ENCODE measurements at regions not wholly inside any gene's neighbourhood (a gene's known extent, or its start where the extent isn't known, plus 50 kb on each side); places are given as distances from the start of the nearest gene placed in this dataset.

DNA sequence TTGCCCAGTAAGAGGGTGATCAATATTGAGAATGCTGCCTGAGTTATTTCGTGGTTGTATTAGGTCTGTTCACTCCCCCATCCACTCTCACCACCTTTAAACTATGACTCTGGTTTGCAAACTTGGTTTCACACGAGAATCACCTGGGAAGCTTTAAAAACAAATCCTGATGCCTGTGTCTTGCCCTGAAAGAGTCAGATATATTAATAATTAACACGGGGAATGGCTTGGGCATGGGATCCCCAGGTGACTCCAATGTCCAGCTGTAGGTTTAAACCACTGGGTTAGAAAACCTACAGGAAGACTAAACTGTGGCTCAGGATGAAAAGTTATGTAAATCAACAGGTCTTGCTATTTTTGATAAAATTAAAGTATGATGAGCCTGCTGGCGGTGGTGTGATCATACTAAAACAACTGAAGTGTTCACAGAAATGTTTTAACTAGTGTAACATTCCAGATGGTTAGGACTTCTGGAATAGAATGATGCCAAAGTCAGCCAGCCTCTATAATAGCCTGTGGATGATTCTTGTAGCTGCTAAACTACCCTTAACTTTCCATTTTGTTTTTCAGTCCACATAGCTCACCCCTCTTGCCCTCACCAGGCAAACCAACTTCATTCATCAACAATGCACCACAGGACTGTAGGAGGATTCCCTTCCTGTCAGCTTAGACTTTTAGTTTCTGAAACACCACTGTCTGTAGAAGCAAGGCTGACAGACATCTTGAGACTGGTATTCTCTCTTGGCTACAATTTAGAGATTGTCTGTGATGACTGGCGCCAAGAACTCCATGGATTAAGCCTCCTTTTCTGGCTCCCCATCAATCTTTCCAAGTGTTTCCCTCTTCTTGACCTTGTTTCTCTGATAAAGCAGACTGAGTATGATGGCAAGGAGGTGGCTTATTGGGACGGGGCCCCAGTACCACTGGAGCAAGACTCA is 119.1 kb upstream of the ADAMTS9 start:
- POLR2A ChIA-PET: no interaction called here
- Histone ChIP-seq H3K9ac (ENCODE audit: control insufficient read depth, insufficient read depth, low read length) (no peak overlapping the region), H3K4me3 (no peak overlapping the region), H3K79me2 (ENCODE audit: control insufficient read depth, insufficient read depth, low read length) (no peaks in the 10 kb centered on the region), H3K4me2 (ENCODE audit: control insufficient read depth, insufficient read depth) (no peak overlapping the region), H3K9me3 (replicated peaks; ENCODE audit: control insufficient read depth, insufficient read depth, low read length) (no peaks in the 10 kb centered on the region), H2AFZ (ENCODE audit: control insufficient read depth, low read depth, low read length) (no peak overlapping the region), H3K27me3 (replicated peaks in 1 of 2; ENCODE audit: control insufficient read depth in 2 of 2, insufficient read depth in 2 of 2, low read length in 1 of 2) (no peaks in the 10 kb centered on the region), H3K36me3 (ENCODE audit: control insufficient read depth in 2 of 2, insufficient read depth in 2 of 2, low read length in 1 of 2) (no peaks in the 10 kb centered on the region), H3K27ac (ENCODE audit: control insufficient read depth, insufficient read depth) (no peak overlapping the region), H3K4me1 (ENCODE audit: control insufficient read depth, insufficient read depth, low read length) (no peaks in the 10 kb centered on the region), H4K20me1 (ENCODE audit: control insufficient read depth, insufficient read depth) (no peaks in the 10 kb centered on the region)
- DNase-seq (ENCODE audit: low read depth, low spot score) (no peak), FAIRE-seq (no peak), ATAC-seq (no peak)
- in situ Hi-C loops (cut with MboI): no loop called here
- RAD21 ChIA-PET (ENCODE audit: unreplicated experiment): no interaction called here
- SMC1A ChIA-PET (ENCODE audit: uncharacterized antibody, unreplicated experiment): interaction anchor here (1.2 to 1.4 kb wide), 2 partner anchors 22 to 32 kb away, joined by 3 to 4 read pairs; no protein-coding TSS in a partner anchor
- 0% methylated on average over 6 of the region's 6 CpGs for WGBS (ENCODE audit: insufficient coverage, insufficient replicate concordance, low lambda C conversion rate, missing lambda C conversion rate)
- TF ChIP-seq, protein P1, sequence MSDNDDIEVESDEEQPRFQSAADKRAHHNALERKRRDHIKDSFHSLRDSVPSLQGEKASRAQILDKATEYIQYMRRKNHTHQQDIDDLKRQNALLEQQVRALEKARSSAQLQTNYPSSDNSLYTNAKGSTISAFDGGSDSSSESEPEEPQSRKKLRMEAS (IDR thresholded peaks at IDR 0.05; ENCODE audit: low read depth, low read length): no peak
- TF ChIP-seq ETV6 (conservative IDR thresholded peaks at IDR 0.05 in 1 of 2, IDR thresholded peaks at IDR 0.05 in 1 of 2; ENCODE audit: borderline replicate concordance in 1 of 2, low read depth in 1 of 2): 0 out of 4 replicates have a peak, but pooled peaks of 1 of the 2 experiments have one; percentile 5
- no TSS peak for BruUV-seq (replicated peaks)
- intact Hi-C loops (cut with micrococcal nuclease; ENCODE audit: unreplicated experiment): no loop called here
- CTCF ChIA-PET: interaction anchor here (1.6 kb wide), 1 partner anchor 13 kb away, joined by 3 read pairs; no protein-coding TSS in a partner anchor

DNA sequence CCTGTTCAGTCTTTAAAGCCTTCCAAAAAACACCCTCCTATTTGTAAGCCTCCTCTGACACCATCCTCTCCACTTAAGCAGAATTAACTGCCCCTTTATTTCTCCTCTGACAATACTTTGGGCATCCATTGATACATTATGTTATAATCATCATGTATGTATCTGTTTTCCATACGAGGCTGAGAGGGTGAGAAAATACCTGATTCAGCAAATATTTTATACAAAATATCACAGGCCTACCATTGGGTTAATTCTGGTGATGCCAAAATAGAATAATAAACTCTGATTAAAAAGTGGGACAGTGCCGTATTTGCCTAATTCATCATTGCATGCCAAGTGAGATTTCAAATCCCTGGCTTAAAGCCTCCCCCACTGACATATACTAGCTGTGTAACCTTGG is 118.2 kb upstream of the ADAMTS9 start:
- Histone ChIP-seq H3K36me3 (ENCODE audit: control insufficient read depth in 2 of 2, insufficient read depth in 2 of 2, low read length in 1 of 2) (no peaks in the 10 kb centered on the region), H3K27me3 (replicated peaks in 1 of 2; ENCODE audit: control insufficient read depth in 2 of 2, insufficient read depth in 2 of 2, low read length in 1 of 2) (no peaks in the 10 kb centered on the region), H3K79me2 (ENCODE audit: control insufficient read depth, insufficient read depth, low read length) (no peaks in the 10 kb centered on the region), H3K4me2 (ENCODE audit: control insufficient read depth, insufficient read depth) (no peak overlapping the region), H2AFZ (ENCODE audit: control insufficient read depth, low read depth, low read length) (no peak overlapping the region), H3K4me3 (no peak overlapping the region), H3K9ac (ENCODE audit: control insufficient read depth, insufficient read depth, low read length) (no peak overlapping the region), H3K4me1 (ENCODE audit: control insufficient read depth, insufficient read depth, low read length) (no peaks in the 10 kb centered on the region), H4K20me1 (ENCODE audit: control insufficient read depth, insufficient read depth) (no peaks in the 10 kb centered on the region), H3K27ac (ENCODE audit: control insufficient read depth, insufficient read depth) (no peak overlapping the region), H3K9me3 (replicated peaks; ENCODE audit: control insufficient read depth, insufficient read depth, low read length) (no peaks in the 10 kb centered on the region)
- ChIA-PET RAD21 (ENCODE audit: unreplicated experiment) (no interaction called here), CTCF (no interaction called here), POLR2A (no interaction called here), SMC1A (ENCODE audit: uncharacterized antibody, unreplicated experiment) (no interaction called here)
- BruUV-seq (replicated peaks): no TSS peak
- FAIRE-seq: no peak
- in situ Hi-C loops (cut with MboI): no loop called here
- 6% methylated on average over 2 of the region's 2 CpGs for WGBS (ENCODE audit: insufficient coverage, insufficient replicate concordance, low lambda C conversion rate, missing lambda C conversion rate)
- intact Hi-C loops (cut with micrococcal nuclease; ENCODE audit: unreplicated experiment): no loop called here
- DNase-seq (ENCODE audit: low read depth, low spot score): no peak
- ATAC-seq: no peak
- TF ChIP-seq CHD2 (IDR thresholded peaks at IDR 0.05; ENCODE audit: borderline replicate concordance, low read depth, low read length) (no peak), BRCA1 (IDR thresholded peaks at IDR 0.05; ENCODE audit: low read depth, low read length) (no peak), HDAC6 (IDR thresholded peaks at IDR 0.05; ENCODE audit: unreplicated experiment) (no peak), ZZZ3 (IDR thresholded peaks at IDR 0.05; ENCODE audit: control insufficient read depth, insufficient read length, low read depth) (no peak), ATF7 (IDR thresholded peaks at IDR 0.05; ENCODE audit: low read depth) (no peak), PML (IDR thresholded peaks at IDR 0.05; ENCODE audit: low read length) (no peak), HDGF (IDR thresholded peaks at IDR 0.05) (no peak)
- TF ChIP-seq, protein P2, sequence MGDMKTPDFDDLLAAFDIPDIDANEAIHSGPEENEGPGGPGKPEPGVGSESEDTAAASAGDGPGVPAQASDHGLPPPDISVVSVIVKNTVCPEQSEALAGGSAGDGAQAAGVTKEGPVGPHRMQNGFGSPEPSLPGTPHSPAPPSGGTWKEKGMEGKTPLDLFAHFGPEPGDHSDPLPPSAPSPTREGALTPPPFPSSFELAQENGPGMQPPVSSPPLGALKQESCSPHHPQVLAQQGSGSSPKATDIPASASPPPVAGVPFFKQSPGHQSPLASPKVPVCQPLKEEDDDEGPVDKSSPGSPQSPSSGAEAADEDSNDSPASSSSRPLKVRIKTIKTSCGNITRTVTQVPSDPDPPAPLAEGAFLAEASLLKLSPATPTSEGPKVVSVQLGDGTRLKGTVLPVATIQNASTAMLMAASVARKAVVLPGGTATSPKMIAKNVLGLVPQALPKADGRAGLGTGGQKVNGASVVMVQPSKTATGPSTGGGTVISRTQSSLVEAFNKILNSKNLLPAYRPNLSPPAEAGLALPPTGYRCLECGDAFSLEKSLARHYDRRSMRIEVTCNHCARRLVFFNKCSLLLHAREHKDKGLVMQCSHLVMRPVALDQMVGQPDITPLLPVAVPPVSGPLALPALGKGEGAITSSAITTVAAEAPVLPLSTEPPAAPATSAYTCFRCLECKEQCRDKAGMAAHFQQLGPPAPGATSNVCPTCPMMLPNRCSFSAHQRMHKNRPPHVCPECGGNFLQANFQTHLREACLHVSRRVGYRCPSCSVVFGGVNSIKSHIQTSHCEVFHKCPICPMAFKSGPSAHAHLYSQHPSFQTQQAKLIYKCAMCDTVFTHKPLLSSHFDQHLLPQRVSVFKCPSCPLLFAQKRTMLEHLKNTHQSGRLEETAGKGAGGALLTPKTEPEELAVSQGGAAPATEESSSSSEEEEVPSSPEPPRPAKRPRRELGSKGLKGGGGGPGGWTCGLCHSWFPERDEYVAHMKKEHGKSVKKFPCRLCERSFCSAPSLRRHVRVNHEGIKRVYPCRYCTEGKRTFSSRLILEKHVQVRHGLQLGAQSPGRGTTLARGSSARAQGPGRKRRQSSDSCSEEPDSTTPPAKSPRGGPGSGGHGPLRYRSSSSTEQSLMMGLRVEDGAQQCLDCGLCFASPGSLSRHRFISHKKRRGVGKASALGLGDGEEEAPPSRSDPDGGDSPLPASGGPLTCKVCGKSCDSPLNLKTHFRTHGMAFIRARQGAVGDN (IDR thresholded peaks at IDR 0.05): no peak
- TF ChIP-seq, protein P3, sequence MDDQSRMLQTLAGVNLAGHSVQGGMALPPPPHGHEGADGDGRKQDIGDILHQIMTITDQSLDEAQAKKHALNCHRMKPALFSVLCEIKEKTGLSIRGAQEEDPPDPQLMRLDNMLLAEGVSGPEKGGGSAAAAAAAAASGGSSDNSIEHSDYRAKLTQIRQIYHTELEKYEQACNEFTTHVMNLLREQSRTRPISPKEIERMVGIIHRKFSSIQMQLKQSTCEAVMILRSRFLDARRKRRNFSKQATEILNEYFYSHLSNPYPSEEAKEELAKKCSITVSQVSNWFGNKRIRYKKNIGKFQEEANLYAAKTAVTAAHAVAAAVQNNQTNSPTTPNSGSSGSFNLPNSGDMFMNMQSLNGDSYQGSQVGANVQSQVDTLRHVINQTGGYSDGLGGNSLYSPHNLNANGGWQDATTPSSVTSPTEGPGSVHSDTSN (IDR thresholded peaks at IDR 0.05; ENCODE audit: insufficient replicate concordance, low read depth, low read length): no peak

All from GM12878 (cell line).